NCI-H146 treated with DMSO at 0.1 percent for 48 hours (cell line): ENCODE measurements at regions not wholly inside any gene's neighbourhood (a gene's known extent, or its start where the extent isn't known, plus 50 kb on each side); places are given as distances from the start of the nearest gene placed in this dataset.
"Not testable (repeated sequence)": the region's sequence is repeated elsewhere in the genome, so short reads cannot be mapped to it uniquely, and the experiment has no call there.

Experiments used
- DNase-seq: peaks from one replicate; lab custom pipeline; 2025; ENCODE audit not compliant: unreplicated experiment; lab: John Stamatoyannopoulos, UW

DNA sequence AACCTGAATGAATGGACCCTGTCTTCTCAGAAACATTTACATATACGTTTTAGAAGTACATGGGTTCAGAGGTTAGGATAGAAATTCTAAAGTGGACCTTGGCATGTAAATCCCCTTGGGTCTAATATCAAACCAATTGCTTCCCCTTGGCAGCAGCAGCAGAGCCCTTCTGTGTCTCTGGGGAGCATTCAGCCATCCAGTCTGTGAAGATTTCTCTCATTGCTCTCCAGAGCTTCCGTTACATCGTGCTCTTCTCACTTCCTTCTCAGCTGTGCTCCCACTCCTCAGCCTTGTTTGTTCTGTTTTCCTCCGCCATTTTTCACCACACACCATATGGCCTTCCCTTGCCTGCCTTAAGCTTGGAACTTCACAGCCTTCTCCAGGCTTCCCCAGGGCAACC, 61.5 kb upstream of the ATP1B1 start:
- DNase-seq = no peak

DNA sequence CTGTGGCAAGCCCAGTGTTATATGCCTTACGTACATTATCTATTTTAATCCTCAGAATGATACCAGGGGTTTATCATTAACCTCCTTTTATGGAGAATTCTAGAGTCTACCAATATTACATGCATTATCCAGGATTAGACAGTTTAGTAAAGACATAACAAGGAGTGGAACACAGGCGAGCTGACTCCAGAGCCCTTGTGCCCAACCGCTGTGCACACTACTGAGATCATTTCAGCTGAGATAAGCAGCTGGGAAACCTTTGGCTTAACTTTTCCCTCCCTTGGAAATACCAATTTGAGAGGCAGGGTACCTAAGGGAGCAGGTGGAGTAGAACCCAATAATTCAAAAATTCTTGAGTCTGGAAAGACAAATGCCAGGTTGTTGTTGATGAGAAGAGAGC, 59.8 kb upstream of the ATP1B1 start:
- no peak for DNase-seq

DNA sequence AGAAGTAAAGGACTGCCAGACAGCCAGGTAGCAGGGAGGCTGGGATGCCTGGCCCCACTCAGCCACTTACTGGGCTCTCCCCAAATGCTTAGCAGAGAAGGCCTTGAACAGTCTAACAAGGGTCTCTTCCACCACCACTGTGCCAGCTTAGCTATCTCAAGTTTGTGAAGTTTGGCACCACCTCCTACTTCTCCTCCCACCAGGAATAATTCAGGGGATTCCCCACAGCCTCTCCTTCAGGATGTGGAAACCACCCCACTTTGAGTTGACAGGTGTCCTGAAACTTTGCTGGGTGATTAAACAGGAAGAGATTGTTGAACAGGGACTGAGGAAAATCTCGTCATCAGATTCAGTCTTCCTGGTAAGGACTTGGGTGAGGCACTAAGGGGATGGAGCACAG, 59.4 kb upstream of the ATP1B1 start:
- no peak for DNase-seq

DNA sequence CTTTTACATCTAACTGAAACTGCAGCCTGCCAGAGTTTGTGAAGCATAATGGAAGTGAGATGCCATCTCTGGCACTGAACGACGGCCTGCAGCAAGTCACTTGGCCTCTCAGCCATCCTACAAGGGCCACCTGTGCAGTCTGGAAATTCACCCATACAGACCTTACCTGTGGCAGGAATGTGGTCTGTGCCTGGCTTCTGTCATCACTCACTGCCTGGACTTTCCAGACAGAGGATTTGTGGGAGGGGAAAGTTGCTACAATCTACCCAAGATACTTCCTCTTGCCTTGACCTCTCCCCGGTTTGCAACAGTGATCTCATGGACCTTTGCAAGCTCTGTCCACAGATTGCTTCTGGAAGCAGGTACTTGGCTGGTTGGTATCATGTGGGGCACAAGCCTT, 58.4 kb upstream of the ATP1B1 start:
- DNase-seq = no peak

DNA sequence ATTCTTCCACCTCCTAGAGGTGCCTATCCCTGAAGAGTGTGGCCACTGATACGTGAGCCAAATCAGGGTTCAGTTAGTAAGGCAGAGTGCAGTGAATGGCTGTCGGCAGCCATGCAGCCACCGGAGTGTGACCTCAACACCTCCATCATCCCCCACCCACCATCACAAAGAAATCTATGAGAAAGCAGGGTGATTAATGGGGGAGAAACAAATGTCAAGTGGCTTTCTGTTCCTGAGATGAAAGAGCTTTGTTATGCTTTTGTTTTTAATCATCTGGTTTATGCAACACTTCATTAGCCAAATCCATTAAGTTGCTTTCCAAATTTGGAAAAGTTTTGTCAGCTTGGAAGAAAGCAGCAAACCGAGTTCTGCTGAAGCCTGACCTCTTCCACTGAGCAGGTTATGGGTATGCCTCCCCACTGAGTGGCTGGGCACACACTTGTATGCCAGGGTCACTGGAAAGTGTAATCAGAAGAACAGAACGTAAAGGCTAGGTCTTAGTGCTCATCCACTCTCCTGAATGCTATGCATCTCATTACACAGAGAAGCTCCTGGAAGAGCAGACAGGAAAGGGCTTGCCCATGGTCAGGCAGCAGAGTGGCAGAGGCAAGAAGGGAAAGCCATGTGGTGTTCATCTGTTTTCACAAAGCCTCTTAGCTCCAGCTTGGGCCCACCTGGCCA, 57.1 kb upstream of the ATP1B1 start:
- DNase-seq = no peak

DNA sequence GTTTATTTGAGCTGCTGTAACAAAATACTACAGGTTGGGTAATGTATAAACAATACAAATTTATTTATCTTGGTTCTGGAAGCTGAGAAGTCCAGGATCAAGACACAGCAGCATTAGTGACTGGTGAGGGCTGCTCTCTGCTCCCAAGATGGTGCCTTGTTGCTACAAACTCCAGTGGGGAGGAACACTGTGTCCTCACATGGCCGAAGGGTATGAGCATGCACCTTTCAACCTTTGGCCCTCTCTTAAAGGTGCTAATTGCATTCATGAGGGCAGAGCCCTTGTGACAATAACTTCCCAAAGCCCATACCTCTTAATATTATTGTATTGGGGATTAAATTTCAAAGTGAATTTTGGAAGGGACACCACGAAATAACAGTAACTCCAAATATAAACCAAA, 55.3 kb upstream of the ATP1B1 start:
- DNase-seq = no peak

DNA sequence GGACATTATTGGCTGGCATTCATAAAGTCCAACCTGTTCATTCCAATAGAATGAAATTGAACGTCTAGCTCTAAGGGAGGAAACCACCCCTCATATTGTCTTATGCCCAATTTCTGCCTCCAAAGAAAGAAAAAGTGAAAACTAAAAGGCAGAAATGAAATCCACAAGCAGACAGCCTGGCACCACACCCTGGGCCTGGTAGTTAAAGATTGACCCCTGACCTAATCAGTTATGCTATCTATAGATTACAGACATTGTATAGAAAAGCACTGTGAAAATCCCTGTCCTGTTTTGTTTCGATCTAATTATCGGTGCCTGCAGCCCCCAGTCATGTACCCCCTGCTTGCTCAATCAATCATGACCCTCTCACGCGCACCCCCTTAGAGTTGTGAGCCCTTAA, 54.3 kb upstream of the ATP1B1 start:
- DNase-seq = not testable (repeated sequence)

DNA sequence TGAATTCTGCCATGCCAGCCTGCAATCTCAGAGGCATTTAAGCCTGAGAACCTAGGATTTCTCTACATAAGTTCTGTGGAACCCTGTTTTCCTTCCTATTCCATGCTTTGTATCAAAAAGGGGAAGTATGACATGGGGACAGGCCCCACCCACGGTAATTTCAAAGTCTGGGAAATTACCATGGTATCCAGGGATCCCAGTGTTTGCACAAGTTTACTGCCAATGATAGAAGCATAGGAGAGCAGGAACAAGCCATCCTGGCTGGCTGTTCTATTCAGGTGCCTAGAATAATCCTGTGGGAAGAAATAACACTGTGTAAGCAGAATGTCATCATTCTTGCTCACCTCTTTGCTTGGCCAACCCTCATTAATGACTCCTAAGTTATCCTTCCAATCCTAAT, 53.8 kb upstream of the ATP1B1 start:
- no peak for DNase-seq

DNA sequence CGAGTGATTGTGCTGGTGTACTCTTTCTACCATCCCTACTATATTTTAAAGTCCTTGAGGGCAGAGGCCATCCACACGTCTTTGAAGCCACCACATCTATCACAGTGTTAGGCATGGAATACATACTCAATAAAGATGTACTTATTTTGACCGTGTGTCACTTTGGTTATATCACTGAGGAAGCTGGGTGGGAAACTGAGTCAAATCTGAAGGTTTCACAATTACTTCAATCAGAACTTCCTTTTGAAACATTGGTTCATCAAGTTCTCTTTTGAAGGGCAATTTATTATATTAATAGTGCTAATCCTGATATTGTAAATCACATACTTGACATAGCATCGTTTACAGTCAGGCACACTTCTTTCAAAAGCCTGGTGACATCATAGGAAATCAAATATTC, 53.3 kb upstream of the ATP1B1 start:
- DNase-seq = no peak
